Stimulated activated CD8-positive, alpha-beta memory T cell treated with anti-CD3 and anti-CD28 coated beads, Interleukin-4, amount 100 ng/mL, for 48 hours (primary cell): ENCODE measurements at regions not wholly inside any gene's neighbourhood (a gene's known extent, or its start where the extent isn't known, plus 50 kb on each side); places are given as distances from the start of the nearest gene placed in this dataset.

ENCODE experiments used
- DNase-seq: peaks from one replicate; pipeline ENCODE4 v3.0.0-alpha.2; 2020

- no peak for DNase-seq
Measured at GRCh38 chr1:14220811-14221210, 377.7 kb upstream of the KAZN start.

GRCh38 chr1:14222086-14222485 lies 376.4 kb upstream of the KAZN start:
- DNase-seq, result no peak

GRCh38 chr1:14228677-14229076 lies 369.8 kb upstream of the KAZN start:
- no peak for DNase-seq

GRCh38 chr1:14233510-14233909 lies 365.0 kb upstream of the KAZN start:
- DNase-seq, result no peak

- DNase-seq, result no peak
Measured at GRCh38 chr1:14236097-14236496, 362.4 kb upstream of the KAZN start.

GRCh38 chr1:14238472-14239307 lies 359.8 kb upstream of the KAZN start:
- no peak for DNase-seq

- DNase-seq, result no peak
Measured at GRCh38 chr1:14240265-14240664, 358.2 kb upstream of the KAZN start.

- no peak for DNase-seq
Measured at GRCh38 chr1:14242123-14242522, 356.4 kb upstream of the KAZN start.

GRCh38 chr1:14242870-14243269 lies 355.6 kb upstream of the KAZN start:
- DNase-seq, result no peak

- DNase-seq, result no peak
Measured at GRCh38 chr1:14245954-14246353, 352.5 kb upstream of the KAZN start.

GRCh38 chr1:14246471-14246870 lies 352.0 kb upstream of the KAZN start:
- no peak for DNase-seq

GRCh38 chr1:14247666-14248065 lies 350.8 kb upstream of the KAZN start:
- no peak for DNase-seq

- DNase-seq, result no peak
Measured at GRCh38 chr1:14251871-14252270, 346.6 kb upstream of the KAZN start.

GRCh38 chr1:14253676-14254075 lies 344.8 kb upstream of the KAZN start:
- no peak for DNase-seq

- DNase-seq, result no peak
Measured at GRCh38 chr1:14254251-14254650, 344.2 kb upstream of the KAZN start.

GRCh38 chr1:14255233-14255632 lies 343.3 kb upstream of the KAZN start:
- DNase-seq, result no peak

GRCh38 chr1:14255711-14256110 lies 342.8 kb upstream of the KAZN start:
- no peak for DNase-seq

GRCh38 chr1:14259191-14259757 lies 339.2 kb upstream of the KAZN start:
- no peak for DNase-seq

- no peak for DNase-seq
Measured at GRCh38 chr1:14260480-14260879, 338.0 kb upstream of the KAZN start.

GRCh38 chr1:14261395-14261794 lies 337.1 kb upstream of the KAZN start:
- no peak for DNase-seq

- no peak for DNase-seq
Measured at GRCh38 chr1:14262637-14263036, 335.8 kb upstream of the KAZN start.

- DNase-seq, result no peak
Measured at GRCh38 chr1:14263225-14263624, 335.3 kb upstream of the KAZN start.

GRCh38 chr1:14263671-14264070 lies 334.8 kb upstream of the KAZN start:
- no peak for DNase-seq

GRCh38 chr1:14265495-14265894 lies 333.0 kb upstream of the KAZN start:
- no peak for DNase-seq

GRCh38 chr1:14267991-14268390 lies 330.5 kb upstream of the KAZN start:
- no peak for DNase-seq
